ENCODE measurements at regions not wholly inside any gene's neighbourhood (a gene's known extent, or its start where the extent isn't known, plus 50 kb on each side); places are given as distances from the start of the nearest gene placed in this dataset.

DNA sequence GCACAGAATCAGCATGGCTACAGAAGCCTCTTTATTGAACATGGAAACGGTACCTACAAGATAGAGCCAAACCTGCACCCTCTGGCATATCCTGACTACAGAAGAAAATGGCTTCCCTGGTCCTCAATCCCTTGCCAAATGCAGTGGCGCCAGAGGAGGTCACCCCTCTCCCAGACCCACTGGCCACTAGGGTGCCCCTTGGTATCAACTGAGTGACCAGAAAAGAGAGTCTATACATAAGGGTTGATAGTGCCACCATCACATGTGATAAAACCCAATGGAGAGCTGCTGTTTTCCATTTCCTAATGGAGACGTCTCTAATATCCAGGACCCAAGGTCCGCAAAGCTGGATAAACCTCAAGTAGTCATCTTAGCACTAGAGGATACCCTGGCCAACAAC lies 52.7 kb upstream of the ALK start:
- DNase-seq = no peak

DNA sequence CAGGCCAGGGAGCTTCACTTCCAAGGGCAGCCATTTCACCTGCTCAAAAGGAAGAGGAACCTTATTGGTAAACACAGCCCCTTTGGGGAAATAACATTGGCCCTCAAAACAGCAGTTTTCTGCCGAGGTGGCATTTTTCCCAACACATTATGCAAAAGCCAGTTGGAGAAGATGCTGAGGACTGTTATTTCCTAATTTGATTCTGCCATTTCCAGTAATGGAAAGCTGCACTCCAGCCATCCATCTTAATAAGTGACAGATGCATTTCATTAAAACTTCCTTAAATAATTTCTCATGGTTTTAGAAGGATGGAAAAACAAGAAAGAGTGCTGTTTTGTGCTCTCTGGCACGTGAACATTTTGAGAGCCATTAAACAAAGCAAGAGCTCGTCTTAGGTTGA lies 55.9 kb upstream of the ALK start:
- DNase-seq = no peak

DNA sequence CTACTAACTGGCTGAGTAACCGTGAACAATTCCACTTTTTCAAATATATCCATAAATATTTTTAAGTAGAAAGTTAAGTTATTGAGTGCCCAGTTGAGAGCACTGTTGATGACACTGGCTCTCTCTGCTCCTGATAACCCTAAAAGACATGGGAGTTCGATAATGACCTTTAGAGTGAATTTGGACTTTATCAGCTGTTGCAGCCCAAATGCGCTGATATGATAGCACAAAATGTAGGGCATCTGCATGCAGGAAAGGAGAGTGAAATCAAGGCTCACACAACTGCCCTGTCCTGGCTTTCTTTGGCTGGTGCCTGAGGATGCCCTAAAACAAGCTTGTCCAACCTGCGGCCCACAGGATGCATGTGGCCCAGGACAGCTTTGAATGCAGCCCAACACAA lies 60.0 kb upstream of the ALK start:
- DNase-seq = no peak

DNA sequence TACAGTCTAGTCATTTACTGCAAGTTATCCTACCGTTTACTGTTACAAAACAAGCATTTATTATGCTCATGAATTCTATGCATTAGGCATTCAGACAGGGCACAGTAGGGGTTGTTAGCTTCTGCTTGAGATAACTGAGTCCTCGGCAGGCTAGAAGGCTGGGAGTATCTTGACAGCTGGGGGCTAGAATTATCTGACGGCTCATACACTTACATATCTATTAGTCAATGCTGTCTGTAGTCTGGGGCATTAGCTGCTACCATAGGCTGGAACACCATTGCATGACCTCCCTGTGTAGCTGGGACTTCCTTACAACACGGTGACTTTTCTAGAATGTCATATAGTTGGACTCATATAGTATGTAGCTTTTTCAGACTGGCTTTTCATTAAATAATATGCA lies 61.9 kb upstream of the ALK start:
- DNase-seq = no peak

DNA sequence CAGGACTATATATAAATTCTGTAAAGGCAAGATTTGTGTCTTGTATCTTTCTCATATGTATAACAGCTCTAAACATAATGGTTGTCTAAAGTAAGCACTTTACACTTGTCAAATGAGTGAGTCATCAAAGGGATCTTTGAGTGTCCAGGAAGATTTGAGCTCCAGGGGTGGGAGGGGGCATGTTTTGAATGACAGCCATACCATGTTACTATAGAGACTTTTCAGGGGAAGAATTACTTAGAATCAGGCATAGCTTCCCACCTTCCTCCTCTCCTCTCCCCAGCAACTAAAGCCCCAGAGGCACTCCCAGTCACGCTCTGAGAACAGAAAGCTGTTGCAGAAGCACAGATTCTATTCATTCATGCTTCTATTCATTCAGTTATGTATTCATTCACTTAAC lies 65.8 kb upstream of the ALK start:
- DNase-seq = no peak

DNA sequence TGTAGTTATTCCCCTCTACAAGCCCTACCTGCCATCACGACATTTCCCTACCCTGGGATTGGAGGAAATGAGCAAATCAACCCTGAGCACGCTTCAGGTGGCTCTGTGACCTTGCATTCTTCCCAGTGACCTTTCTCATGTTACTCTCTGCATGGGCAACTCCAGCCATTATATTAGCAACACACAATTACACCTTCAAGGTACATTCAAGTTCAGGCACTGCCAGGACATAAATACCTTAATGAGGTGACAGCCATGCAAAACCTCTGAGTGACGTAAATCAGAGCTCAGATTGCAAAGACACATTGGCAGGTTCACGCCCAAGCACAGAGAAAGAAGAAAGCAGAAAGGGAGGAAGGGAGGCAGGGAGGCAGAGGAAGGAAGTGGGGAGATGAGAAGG lies 68.7 kb upstream of the ALK start:
- no peak for DNase-seq

DNA sequence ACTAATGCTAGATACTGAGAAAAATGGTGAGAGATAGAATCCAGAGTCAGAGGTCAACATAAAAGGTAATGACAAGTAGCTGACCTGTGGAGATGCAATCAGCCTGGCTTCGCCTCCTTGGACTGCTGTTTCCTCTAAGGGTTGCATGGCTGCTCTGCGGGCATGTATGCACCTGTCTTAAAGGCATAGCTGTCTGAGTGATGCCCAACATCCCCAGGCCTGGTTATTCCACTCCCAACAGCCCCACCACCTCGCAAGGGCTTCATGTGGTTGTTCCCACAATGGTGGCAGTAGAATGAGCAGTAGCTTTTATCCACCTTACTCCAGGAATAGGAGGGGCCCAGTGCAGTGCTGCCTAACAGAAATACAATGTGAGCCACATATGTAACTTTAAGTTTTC lies 69.7 kb upstream of the ALK start:
- DNase-seq = no peak

DNA sequence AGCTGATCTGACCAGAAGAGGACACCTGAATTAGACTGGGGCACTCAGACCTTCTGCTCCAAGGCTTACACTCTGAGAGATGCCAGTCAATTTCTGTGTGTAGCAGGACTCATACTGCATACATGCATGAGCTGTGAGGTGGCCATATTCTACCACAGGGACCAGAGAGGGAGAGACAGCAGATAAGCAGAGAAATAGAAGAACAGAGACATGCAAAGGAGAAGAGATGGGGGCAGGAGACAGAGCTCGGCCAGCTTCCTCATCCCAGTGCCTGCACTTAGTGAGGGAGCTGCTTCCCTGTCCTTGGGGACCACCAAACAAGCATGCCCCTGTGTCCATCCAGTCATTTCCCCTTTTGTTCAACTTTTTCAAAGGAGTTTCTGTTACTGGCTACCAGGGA lies 73.9 kb upstream of the ALK start:
- no peak for DNase-seq

DNA sequence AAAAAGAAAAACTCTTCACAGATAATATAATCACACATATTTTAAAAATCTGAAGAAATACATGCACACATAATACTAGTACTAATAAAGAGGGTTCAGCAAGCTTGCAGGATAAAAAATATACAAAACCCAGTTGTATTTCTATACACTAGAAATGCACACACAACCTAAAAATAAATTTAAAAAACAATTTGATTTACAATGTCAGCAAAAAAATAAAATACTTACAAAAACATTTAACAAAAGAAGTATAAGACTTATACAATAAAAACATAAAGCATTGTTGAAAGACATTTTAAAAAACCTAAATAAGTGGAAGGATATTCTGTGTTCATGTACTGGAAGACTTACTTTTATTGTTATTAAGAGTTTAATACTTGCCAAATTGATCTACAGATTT lies 81.7 kb upstream of the ALK start:
- no peak for DNase-seq

- peak; percentile 3 for DNase-seq
Measured at GRCh38 chr2:30022444-30023071, 101.2 kb upstream of the ALK start.

DNA sequence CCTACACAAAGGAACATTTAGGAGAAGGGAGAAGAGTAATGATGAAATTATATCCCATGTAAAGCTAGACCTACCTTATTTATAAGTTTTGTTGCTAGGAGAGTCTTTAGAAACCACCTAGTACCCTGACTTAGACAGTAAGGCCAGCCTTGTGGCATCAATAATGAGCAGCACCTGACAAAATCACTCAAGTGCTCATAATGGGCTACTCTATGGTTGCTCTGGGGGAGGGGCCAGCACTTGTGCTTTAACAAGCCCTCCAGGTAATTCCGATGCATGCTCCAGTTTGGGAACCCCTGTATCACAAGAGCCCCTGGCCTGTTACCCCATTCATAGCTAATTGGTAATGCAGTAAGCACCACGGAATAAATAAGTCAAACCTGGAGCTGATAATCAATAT lies 102.9 kb upstream of the ALK start:
- DNase-seq = no peak

DNA sequence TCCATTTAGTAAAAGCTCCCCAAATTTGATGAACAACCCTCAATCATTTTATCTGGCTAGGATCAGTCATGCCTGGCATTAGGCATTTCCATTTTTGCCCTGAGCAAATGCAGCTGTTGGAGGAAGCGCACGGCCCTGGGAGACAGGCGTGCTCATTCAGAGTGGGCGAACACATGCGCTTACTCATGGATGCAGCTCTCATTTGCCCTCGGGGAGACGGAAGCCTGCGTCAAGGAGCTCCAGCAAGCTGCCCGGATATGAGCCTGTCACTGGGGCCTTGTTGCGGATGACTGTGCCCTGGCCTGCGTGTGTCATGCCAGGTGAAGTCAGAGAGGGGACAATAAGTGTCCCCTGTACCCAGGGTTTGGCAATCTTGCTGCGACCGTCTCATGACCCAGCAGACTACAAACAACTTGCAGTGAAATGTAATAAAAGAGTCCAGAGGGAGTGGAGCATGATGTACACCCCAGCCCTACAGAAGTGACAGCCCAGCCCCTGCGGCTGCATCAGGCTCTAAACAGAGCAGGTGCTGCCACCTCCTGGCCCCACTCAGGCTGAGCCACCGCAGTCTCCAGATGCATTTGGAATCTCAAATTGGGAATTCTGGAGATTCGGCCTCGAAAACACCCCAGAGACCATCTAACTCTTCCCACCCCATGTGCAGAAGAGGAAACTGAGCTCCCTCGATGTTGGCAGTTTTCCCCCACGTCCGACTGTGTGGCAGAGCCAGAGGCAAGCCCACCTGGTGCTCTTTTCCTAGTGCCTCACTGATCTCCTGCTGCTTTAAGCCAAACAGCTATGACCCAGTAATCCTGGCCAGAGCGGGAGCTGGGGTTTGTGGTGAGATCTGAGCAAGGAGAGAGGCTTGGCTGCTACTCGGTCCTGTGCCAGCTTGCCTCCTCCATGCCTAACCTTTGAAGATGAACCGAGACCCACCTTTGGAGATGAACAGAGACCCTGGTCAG lies 105.0 kb upstream of the ALK start:
- peak; percentile 50 for DNase-seq

DNA sequence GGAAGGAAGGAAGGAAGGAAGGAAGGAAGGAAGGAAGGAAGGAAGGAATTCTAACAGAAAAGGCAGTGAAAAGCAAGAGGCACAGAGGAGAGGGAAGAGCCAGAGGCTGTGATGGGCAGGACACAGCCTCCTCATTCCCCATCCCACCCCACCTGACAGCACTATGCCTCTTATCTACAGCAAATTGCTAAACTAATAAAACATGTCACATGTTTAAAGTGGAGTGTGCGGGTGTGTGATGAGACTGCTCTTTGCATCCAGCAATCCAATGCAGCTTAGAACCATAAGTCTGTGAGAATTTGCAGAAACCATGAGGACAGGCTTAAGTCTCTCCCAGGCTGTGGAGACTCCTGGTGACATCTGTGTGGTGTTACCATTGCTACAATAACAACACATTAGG lies 108.4 kb upstream of the ALK start:
- DNase-seq = no peak

DNA sequence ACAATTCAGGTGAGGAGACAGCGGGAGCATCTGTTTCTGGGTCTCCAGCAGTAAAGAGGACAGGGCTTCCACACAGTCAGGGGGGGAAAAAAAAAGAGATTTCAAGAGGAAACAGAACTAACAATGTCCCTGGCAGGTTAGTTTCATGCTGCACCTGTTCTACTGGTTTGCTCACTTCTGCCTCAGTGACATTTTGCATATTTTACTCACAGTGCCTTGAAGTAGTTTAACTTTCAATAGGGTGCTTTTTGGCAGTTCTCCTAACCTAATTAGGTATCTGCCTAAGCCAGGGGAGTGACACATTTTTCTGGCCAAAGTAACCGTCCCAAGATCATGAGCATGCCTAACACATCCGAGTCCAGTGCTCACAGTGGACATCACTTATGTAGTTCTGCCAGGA lies 109.0 kb upstream of the ALK start:
- no peak for DNase-seq

- no peak for DNase-seq
Measured at GRCh38 chr2:30031184-30031583, 109.8 kb upstream of the ALK start.

DNA sequence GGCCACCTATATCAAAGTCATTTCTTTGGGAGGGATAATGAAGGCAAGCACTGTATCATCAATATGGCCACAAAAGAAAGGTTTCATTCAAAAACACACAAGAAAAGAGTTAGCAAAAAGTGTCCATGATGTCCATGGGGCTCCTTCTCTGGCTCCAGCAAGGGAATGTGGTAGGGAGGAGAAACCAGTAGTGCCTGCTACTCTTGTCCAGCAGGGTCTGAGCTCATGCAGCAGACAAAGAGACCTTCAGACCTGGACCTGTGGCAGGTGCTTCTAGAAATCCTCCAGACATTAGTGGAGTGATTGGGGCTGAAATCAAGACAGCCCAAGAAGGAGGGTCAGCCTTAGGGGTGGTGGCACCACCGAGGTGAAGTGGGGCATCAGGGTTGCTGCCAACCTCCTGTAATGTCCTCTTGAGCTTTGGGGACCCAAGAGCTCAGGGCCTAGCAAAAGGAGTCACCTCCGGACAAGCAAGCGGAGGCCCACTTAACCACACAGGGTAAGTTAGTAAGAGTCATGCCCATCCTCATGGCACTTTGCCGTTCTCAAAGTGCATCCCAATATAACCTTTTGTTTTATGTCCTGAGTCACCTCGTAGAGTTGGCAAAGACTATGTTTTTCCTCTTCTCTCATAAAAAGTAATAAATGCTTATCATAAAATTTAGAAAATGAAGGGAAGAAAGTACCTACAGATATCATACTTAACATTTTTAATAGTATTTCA lies 112.6 kb upstream of the YPEL5 start:
- DNase-seq = no peak

DNA sequence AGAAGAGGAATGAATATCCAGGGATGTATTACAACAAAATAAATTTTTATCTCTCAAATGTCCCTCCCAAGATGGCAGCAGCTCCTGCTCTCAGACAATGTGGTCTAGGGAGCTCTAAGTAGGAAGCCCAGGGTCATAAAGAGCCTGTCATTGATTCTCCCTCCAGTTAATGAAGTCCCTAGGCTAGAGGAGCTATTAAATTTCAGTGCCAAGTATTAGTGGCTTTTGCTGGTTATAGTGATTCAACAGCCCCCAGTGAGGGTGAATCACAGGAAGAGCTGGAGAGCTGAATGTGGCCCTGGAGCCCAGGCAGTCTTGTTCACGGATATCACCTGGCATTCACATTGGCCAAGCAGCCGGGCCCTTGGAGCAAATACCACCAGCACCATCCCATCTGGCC lies 109.8 kb upstream of the YPEL5 start:
- no peak for DNase-seq

DNA sequence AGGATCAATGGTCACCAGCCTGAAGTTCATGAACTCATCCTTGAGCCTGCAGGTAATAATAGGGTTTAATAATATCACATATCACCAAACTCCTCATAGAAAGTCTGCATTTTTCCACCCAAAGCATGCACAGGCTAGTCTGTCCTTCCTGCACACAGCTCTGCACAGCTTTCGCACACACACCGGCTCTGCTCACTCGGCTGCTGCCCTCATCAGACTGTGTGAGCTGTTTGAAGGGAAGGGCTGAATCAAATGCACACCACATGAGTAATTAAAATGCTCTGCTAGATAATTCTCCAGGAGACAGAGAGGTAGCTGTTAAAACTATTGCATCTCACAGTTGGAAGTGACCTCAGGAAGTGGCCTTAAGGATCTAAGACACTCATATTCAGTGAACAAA lies 108.4 kb upstream of the YPEL5 start:
- DNase-seq = no peak

DNA sequence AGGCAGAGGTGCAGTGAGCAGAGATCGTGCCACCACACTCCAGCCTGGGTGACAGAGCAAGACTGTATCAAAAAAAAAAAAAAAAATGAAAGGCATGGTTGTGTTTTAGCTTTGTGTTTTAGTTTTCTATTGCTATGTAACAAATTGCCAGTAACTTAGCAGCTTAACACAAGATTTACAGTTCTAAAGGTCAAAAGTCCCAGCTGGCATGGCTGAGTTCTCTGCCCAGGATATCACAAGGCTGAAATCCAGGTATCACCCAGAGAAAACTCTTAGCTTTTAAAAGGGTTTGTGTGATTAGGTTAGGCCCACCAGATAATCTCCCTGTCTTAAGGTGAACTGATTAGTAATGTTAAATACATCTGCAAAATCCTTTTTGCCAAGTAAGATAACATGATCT lies 107.7 kb upstream of the YPEL5 start:
- no peak for DNase-seq

- DNase-seq = no peak
Measured at GRCh38 chr2:30040147-30040546, 106.7 kb upstream of the YPEL5 start.

- DNase-seq = no peak
Measured at GRCh38 chr2:30041884-30042283, 104.9 kb upstream of the YPEL5 start.

DNA sequence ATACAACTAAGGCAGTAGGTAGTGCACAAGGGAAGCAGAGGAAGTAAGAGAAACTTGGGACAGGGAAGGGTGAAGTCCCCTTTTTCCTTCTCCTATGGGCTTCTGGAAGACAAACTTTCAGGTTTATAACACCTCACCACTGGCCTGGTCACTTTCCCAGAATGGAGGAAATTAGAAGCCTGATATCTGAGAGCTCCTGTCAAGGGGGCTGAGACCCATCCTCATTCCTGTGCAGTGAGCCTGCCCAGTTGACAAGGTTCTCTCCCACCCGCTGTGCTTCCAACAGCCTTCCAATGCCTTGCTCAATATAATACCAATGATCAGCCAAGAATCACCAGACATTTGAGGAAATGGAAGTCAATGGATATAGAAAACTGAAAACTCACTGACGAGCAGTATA lies 100.4 kb upstream of the YPEL5 start:
- DNase-seq = no peak

- DNase-seq = no peak
Measured at GRCh38 chr2:30046979-30047378, 99.8 kb upstream of the YPEL5 start.

DNA sequence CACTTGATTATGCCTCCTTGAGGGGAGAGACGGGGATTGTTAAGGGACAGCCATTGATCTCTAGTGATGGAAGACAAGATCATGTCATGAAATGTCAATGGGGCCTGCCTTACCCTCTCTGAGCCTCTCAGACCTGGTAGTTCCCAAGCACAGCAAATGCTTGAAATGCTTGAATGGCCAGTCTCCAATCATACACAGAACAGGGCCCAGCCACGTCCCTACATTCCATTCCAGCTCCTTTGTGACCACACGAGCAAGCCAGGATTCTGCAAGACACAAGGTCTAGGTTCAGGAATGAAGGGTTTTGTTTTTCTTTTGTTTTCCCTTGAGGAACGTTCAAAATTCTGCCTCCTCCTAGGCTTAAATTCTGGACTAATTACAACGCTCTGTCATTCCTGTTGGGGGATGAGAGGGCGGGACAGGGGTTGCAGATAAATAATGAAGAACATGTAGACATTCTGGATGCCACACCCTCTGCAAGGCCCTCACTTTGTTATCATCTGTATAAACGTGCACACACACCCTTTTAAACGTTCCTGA lies 98.1 kb upstream of the YPEL5 start:
- DNase-seq = no peak

All from hematopoietic multipotent progenitor cell treated with erythropoietin and hydrocortisone succinate and interleukin-3 and kit ligand, for 4 days (in vitro differentiated cells).